HepG2 (cell line): ENCODE measurements at regions not wholly inside any gene's neighbourhood (a gene's known extent, or its start where the extent isn't known, plus 50 kb on each side); places are given as distances from the start of the nearest gene placed in this dataset.

Experiments used
- ATAC-seq: fragments of 200-7000 bp; cut with Tn5 transposase; 3 replicates; pipeline ENCODE4 v1.9.1; 2020; ENCODE audit warnings: mild to moderate bottlenecking, moderate library complexity
- BruUV-seq: library from RNA; stranded (reverse); fragments of 400-500 nt; replicated peaks from 2 replicates; lab custom pipeline; 2021; lab: Mats Ljungman, UMichigan
- CTCF ChIA-PET: fragments of 300-600 bp; formaldehyde crosslinking; extraction: SDS; loops from one replicate; lab custom pipeline; 2021; ENCODE audit warnings: low total read pairs, inconsistent platforms, low intra/inter-chr PET ratio; lab: Yijun Ruan, JAX
- POLR2A ChIA-PET: fragments of 350-600 bp; sonication (Branson Sonifier 250); formaldehyde crosslinking; loops from one replicate; lab custom pipeline; 2020; ENCODE audit warnings: antibody characterized with exemption, inconsistent platforms; lab: Yijun Ruan, JAX
- DNase-seq: peaks from one replicate; pipeline ENCODE4 v3.0.0-alpha.2; 2015; ENCODE audit warnings: low spot score
- FAIRE-seq: peaks from 3 replicates; lab custom pipeline; 2011; peaks lifted over from hg19 to GRCh38; lab: Jason Lieb, UNC
- H2AFZ ChIP-seq: one replicate; pipeline ENCODE4 v1.6.1; 2011; ENCODE audit warnings: low read length, inconsistent platforms
- H3K27ac ChIP-seq: fragments of 300-600 bp; 3 replicates; pipeline ENCODE4 v1.8.0; 2011; ENCODE audit warnings: mixed run types, mild to moderate bottlenecking, mixed read lengths, low read length, inconsistent platforms; ENCODE audit not compliant: insufficient read depth; ENCODE audit errors: extremely low read length
- H3K27me3 ChIP-seq, 2 experiments: fragments of 200-600 bp in 1 of 2; 2 replicates in 1 of 2; 3 replicates in 1 of 2; pipeline versions ENCODE4 v1.6.0 to v1.8.0; 2011; ENCODE audit warnings: low read length in 2 of 2, mild to moderate bottlenecking in 2 of 2, moderate library complexity in 2 of 2, inconsistent platforms in 1 of 2; ENCODE audit not compliant: insufficient read depth in 2 of 2, control insufficient read depth in 1 of 2
- H3K36me3 ChIP-seq, 2 experiments: fragments of 200-600 bp in 1 of 2; replicated peaks in 1 of 2; 2 replicates in 1 of 2; 3 replicates in 1 of 2; pipeline versions ENCODE4 v1.5.1 to v1.8.0; 2011; ENCODE audit warnings: low read length in 2 of 2, inconsistent platforms in 1 of 2; ENCODE audit not compliant: insufficient read depth in 2 of 2, control insufficient read depth in 1 of 2
- H3K4me1 ChIP-seq: 2 replicates; pipeline ENCODE4 v1.5.1; 2012; ENCODE audit warnings: low read length, inconsistent platforms; ENCODE audit not compliant: insufficient read depth
- H3K4me2 ChIP-seq: 2 replicates; pipeline ENCODE4 v1.6.0; 2011; ENCODE audit warnings: low read depth, low read length, inconsistent platforms
- H3K4me3 ChIP-seq, 3 experiments: fragments of 200-600 bp in 1 of 3; sonication (generic), shearing (Covaris generic) in 1 of 3; replicated peaks in 1 of 3; 2 replicates each; pipeline ENCODE4 v1.5.1; 2011 to 2016; ENCODE audit warnings: low read length in 3 of 3, inconsistent platforms in 2 of 3, low read depth in 2 of 3, mild to moderate bottlenecking in 2 of 3, control low read depth in 1 of 3, mixed read lengths in 1 of 3; ENCODE audit not compliant: insufficient read depth in 1 of 3
- H3K79me2 ChIP-seq: one replicate; pipeline ENCODE4 v1.6.1; 2011; ENCODE audit warnings: low read length, inconsistent platforms; ENCODE audit not compliant: insufficient read depth
- H3K9ac ChIP-seq: 2 replicates; pipeline ENCODE4 v1.6.0; 2011; ENCODE audit warnings: mild to moderate bottlenecking, low read depth, low read length, inconsistent platforms; ENCODE audit not compliant: insufficient read depth
- H3K9me3 ChIP-seq: 2 replicates; pipeline ENCODE4 v1.5.1; 2012; ENCODE audit warnings: mild to moderate bottlenecking, low read length
- H4K20me1 ChIP-seq: 2 replicates; pipeline ENCODE4 v1.6.0; 2011; ENCODE audit warnings: inconsistent platforms, mild to moderate bottlenecking, low read length, moderate library complexity; ENCODE audit not compliant: insufficient read depth
- CEBPB ChIP-seq: IDR thresholded peaks from 2 replicates; pipeline ENCODE4 v1.6.1; 2011; ENCODE audit warnings: low read depth, low read length, improper control_type of control experiment, borderline replicate concordance
- FOXO1 ChIP-seq: sonication (generic); formaldehyde crosslinking; IDR thresholded peaks from 2 replicates; pipeline ENCODE4 v1.4.0; 2020; ENCODE audit warnings: missing genetic modification reagents
- PATZ1 ChIP-seq: sonication (generic); formaldehyde crosslinking; IDR thresholded peaks from 2 replicates; pipeline ENCODE4 v1.4.0; 2020; ENCODE audit warnings: missing genetic modification reagents
- RFXANK ChIP-seq: IDR thresholded peaks from 2 replicates; pipeline ENCODE4 v1.6.1; 2016
- TOPORS ChIP-seq: sonication (generic); formaldehyde crosslinking; IDR thresholded peaks from 2 replicates; pipeline ENCODE4 v1.8.0; 2023; ENCODE audit warnings: mild to moderate bottlenecking, missing genetic modification reagents
- ZBTB33 ChIP-seq: sonication (generic); formaldehyde crosslinking; IDR thresholded peaks from 2 replicates; pipeline ENCODE4 v1.4.0; 2020; ENCODE audit warnings: missing genetic modification reagents
- ZKSCAN8 ChIP-seq: IDR thresholded peaks from 2 replicates; pipeline ENCODE4 v1.6.1; 2016; ENCODE audit warnings: borderline replicate concordance, missing genetic modification reagents, missing compliant biosample characterization
- ZNF10 ChIP-seq: sonication (generic); formaldehyde crosslinking; IDR thresholded peaks from 2 replicates; pipeline ENCODE4 v1.4.0; 2020; ENCODE audit warnings: mild to moderate bottlenecking, low read depth, missing genetic modification reagents, borderline replicate concordance
- ZNF557 ChIP-seq: sonication (generic); formaldehyde crosslinking; IDR thresholded peaks from 2 replicates; pipeline ENCODE4 v1.4.0; 2020; ENCODE audit warnings: missing genetic modification reagents
- ZNF562 ChIP-seq: sonication (generic); formaldehyde crosslinking; IDR thresholded peaks from 2 replicates; pipeline ENCODE4 v1.8.0; 2022; ENCODE audit warnings: missing genetic modification reagents, borderline replicate concordance
- WGBS: methylation state at CpG from one replicate; pipeline ENCODE4 v1.1.6; 2017; ENCODE audit warnings: low lambda C conversion rate; 5-methylcytosine and 5-hydroxymethylcytosine counted together
- in situ Hi-C: cut with HindIII; loops from 2 replicates; pipeline ENCODE4 v1.10.0; 2017; ENCODE audit warnings: low pct_unique_long_range_greater_than_20kb; ENCODE audit not compliant: extremely low pct_ligation_motif_present
- intact Hi-C: fragments of 100-400 bp; cut with micrococcal nuclease; formaldehyde crosslinking; loops from one replicate; pipeline ENCODE4 v1.10.0; 2022; ENCODE audit not compliant: unreplicated experiment
- TF ChIP-seq, protein P1 (sequence below): sonication (generic); formaldehyde crosslinking; IDR thresholded peaks from 2 replicates; pipeline ENCODE4 v1.8.0; 2022; ENCODE audit warnings: low read depth, missing genetic modification reagents
- TF ChIP-seq, protein P2 (sequence below): IDR thresholded peaks from 2 replicates; pipeline ENCODE4 v1.6.1; 2016; ENCODE audit warnings: missing compliant biosample characterization, missing genetic modification reagents, borderline replicate concordance

DNA sequence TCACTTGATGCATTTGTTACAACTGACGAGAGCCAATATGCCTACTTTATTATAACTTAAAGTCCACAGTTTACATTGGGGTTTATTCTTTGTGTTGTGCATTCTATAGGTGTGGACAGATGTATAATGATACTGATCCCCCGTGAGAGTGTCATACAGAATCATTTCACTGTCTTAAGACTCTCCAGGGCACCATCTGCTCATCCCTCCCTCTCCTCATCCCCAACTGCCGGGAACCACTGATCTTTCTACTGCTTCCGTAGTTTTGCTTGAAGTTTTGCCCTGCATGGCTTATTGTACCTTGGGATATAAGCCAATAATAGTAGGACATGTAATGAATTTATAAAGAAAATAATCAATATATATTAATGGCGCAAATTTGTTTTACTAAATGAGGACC is 137.8 kb upstream of the MSX1 start:
- intact Hi-C loops, result no loop called here
- no peak for FAIRE-seq
- 89% methylated on average over 5 of the region's 5 CpGs for WGBS

GRCh38 chr4:4720646-4721045 is 138.8 kb upstream of the MSX1 start:
- in situ Hi-C loops (no loop called here), intact Hi-C loops (no loop called here)
- CTCF ChIA-PET, result no interaction called here
- H3K79me2 ChIP-seq, result no peaks in the 10 kb centered on the region
- ATAC-seq (no peak), DNase-seq (no peak), FAIRE-seq (no peak)
- no peak overlapping the region for H2AFZ ChIP-seq
- H3K4me1 ChIP-seq, result no peaks in the 10 kb centered on the region
- no peak overlapping the region for H3K4me3 ChIP-seq
- no peak overlapping the region for H3K27ac ChIP-seq
- no peak overlapping the region for H3K4me2 ChIP-seq
- peaks cover 24% of the 10 kb centered on the region for H3K9me3 ChIP-seq
- no peak overlapping the region for H3K9ac ChIP-seq
- POLR2A ChIA-PET, result no interaction called here
- no peaks in the 10 kb centered on the region for H4K20me1 ChIP-seq
- H3K27me3 ChIP-seq, result no peaks in the 10 kb centered on the region
- 92% methylated on average over 6 of the region's 6 CpGs for WGBS
- no peak for TF ChIP-seq FOXO1 (CRISPR knock-in tag)
- TF ChIP-seq, protein P1, sequence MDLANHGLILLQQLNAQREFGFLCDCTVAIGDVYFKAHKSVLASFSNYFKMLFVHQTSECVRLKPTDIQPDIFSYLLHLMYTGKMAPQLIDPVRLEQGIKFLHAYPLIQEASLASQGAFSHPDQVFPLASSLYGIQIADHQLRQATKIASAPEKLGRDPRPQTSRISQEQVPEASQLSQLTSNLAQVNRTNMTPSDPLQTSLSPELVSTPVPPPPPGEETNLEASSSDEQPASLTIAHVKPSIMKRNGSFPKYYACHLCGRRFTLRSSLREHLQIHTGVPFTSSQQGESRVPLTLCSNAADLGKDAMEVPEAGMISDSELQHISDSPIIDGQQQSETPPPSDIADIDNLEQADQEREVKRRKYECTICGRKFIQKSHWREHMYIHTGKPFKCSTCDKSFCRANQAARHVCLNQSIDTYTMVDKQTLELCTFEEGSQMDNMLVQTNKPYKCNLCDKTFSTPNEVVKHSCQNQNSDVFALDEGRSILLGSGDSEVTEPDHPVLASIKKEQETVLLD (CRISPR knock-in tag), result no peak
- TF ChIP-seq, protein P2, sequence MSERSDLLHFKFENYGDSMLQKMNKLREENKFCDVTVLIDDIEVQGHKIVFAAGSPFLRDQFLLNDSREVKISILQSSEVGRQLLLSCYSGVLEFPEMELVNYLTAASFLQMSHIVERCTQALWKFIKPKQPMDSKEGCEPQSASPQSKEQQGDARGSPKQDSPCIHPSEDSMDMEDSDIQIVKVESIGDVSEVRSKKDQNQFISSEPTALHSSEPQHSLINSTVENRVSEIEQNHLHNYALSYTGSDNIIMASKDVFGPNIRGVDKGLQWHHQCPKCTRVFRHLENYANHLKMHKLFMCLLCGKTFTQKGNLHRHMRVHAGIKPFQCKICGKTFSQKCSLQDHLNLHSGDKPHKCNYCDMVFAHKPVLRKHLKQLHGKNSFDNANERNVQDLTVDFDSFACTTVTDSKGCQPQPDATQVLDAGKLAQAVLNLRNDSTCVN (CRISPR knock-in tag), result no peak
- 0 out of 2 replicates have a peak, but pooled peaks have one; percentile 30 for TF ChIP-seq ZBTB33 (CRISPR knock-in tag)
- H3K36me3 ChIP-seq, result no peaks in the 10 kb centered on the region
- no TSS peak for BruUV-seq

More for the DNA sequence above, 137.8 kb upstream of the MSX1 start:
- Histone ChIP-seq H3K79me2 (no peaks in the 10 kb centered on the region), H3K36me3 (no peaks in the 10 kb centered on the region), H3K4me1 (no peaks in the 10 kb centered on the region), H2AFZ (no peak overlapping the region), H3K27ac (no peak overlapping the region), H3K27me3 (no peaks in the 10 kb centered on the region), H3K4me3 (no peak overlapping the region), H3K9me3 (peaks cover 34% of the 10 kb centered on the region), H3K9ac (no peak overlapping the region), H4K20me1 (no peaks in the 10 kb centered on the region), H3K4me2 (no peak overlapping the region)
- BruUV-seq, result no TSS peak
- DNase-seq, result no peak
- TF ChIP-seq ZNF562 (CRISPR knock-in tag), result no peak
- TF ChIP-seq RFXANK (CRISPR knock-in tag), result no peak
- no peak for TF ChIP-seq ZKSCAN8 (CRISPR knock-in tag)
- no peak for TF ChIP-seq ZNF10 (CRISPR knock-in tag)
- TF ChIP-seq PATZ1 (CRISPR knock-in tag), result no peak
- no peak for TF ChIP-seq TOPORS (CRISPR knock-in tag)
- no peak for TF ChIP-seq CEBPB
- no peak for TF ChIP-seq ZNF557 (CRISPR knock-in tag)
- POLR2A ChIA-PET, result no interaction called here
- ATAC-seq, result no peak
- in situ Hi-C loops, result no loop called here
- CTCF ChIA-PET, result no interaction called here
